HepG2 (cell line): ENCODE measurements at regions not wholly inside any gene's neighbourhood (a gene's known extent, or its start where the extent isn't known, plus 50 kb on each side); places are given as distances from the start of the nearest gene placed in this dataset.

Source experiments
- ATAC-seq: fragments of 200-7000 bp; cut with Tn5 transposase; 3 replicates; pipeline ENCODE4 v1.9.1; 2020; ENCODE audit warnings: mild to moderate bottlenecking, moderate library complexity
- BruUV-seq: library from RNA; stranded (reverse); fragments of 400-500 nt; replicated peaks from 2 replicates; lab custom pipeline; 2021; lab: Mats Ljungman, UMichigan
- CTCF ChIA-PET: fragments of 300-600 bp; formaldehyde crosslinking; extraction: SDS; loops from one replicate; lab custom pipeline; 2021; ENCODE audit warnings: low total read pairs, inconsistent platforms, low intra/inter-chr PET ratio; lab: Yijun Ruan, JAX
- POLR2A ChIA-PET: fragments of 350-600 bp; sonication (Branson Sonifier 250); formaldehyde crosslinking; loops from one replicate; lab custom pipeline; 2020; ENCODE audit warnings: antibody characterized with exemption, inconsistent platforms; lab: Yijun Ruan, JAX
- DNase-seq: peaks from one replicate; pipeline ENCODE4 v3.0.0-alpha.2; 2015; ENCODE audit warnings: low spot score
- FAIRE-seq: peaks from 3 replicates; lab custom pipeline; 2011; peaks lifted over from hg19 to GRCh38; lab: Jason Lieb, UNC
- H2AFZ ChIP-seq: one replicate; pipeline ENCODE4 v1.6.1; 2011; ENCODE audit warnings: low read length, inconsistent platforms
- H3K27ac ChIP-seq: fragments of 300-600 bp; 3 replicates; pipeline ENCODE4 v1.8.0; 2011; ENCODE audit warnings: mixed run types, mild to moderate bottlenecking, mixed read lengths, low read length, inconsistent platforms; ENCODE audit not compliant: insufficient read depth; ENCODE audit errors: extremely low read length
- H3K27me3 ChIP-seq, 2 experiments: fragments of 200-600 bp in 1 of 2; 2 replicates in 1 of 2; 3 replicates in 1 of 2; pipeline versions ENCODE4 v1.6.0 to v1.8.0; 2011; ENCODE audit warnings: low read length in 2 of 2, mild to moderate bottlenecking in 2 of 2, moderate library complexity in 2 of 2, inconsistent platforms in 1 of 2; ENCODE audit not compliant: insufficient read depth in 2 of 2, control insufficient read depth in 1 of 2
- H3K36me3 ChIP-seq, 2 experiments: fragments of 200-600 bp in 1 of 2; replicated peaks in 1 of 2; 2 replicates in 1 of 2; 3 replicates in 1 of 2; pipeline versions ENCODE4 v1.5.1 to v1.8.0; 2011; ENCODE audit warnings: low read length in 2 of 2, inconsistent platforms in 1 of 2; ENCODE audit not compliant: insufficient read depth in 2 of 2, control insufficient read depth in 1 of 2
- H3K4me1 ChIP-seq: 2 replicates; pipeline ENCODE4 v1.5.1; 2012; ENCODE audit warnings: low read length, inconsistent platforms; ENCODE audit not compliant: insufficient read depth
- H3K4me2 ChIP-seq: 2 replicates; pipeline ENCODE4 v1.6.0; 2011; ENCODE audit warnings: low read depth, low read length, inconsistent platforms
- H3K4me3 ChIP-seq, 3 experiments: fragments of 200-600 bp in 1 of 3; sonication (generic), shearing (Covaris generic) in 1 of 3; replicated peaks in 1 of 3; 2 replicates each; pipeline ENCODE4 v1.5.1; 2011 to 2016; ENCODE audit warnings: low read length in 3 of 3, inconsistent platforms in 2 of 3, low read depth in 2 of 3, mild to moderate bottlenecking in 2 of 3, control low read depth in 1 of 3, mixed read lengths in 1 of 3; ENCODE audit not compliant: insufficient read depth in 1 of 3
- H3K79me2 ChIP-seq: one replicate; pipeline ENCODE4 v1.6.1; 2011; ENCODE audit warnings: low read length, inconsistent platforms; ENCODE audit not compliant: insufficient read depth
- H3K9ac ChIP-seq: 2 replicates; pipeline ENCODE4 v1.6.0; 2011; ENCODE audit warnings: mild to moderate bottlenecking, low read depth, low read length, inconsistent platforms; ENCODE audit not compliant: insufficient read depth
- H3K9me3 ChIP-seq: 2 replicates; pipeline ENCODE4 v1.5.1; 2012; ENCODE audit warnings: mild to moderate bottlenecking, low read length
- H4K20me1 ChIP-seq: 2 replicates; pipeline ENCODE4 v1.6.0; 2011; ENCODE audit warnings: inconsistent platforms, mild to moderate bottlenecking, low read length, moderate library complexity; ENCODE audit not compliant: insufficient read depth
- KLF11 ChIP-seq: IDR thresholded peaks from 2 replicates; pipeline ENCODE4 v1.6.1; 2016; ENCODE audit warnings: missing compliant biosample characterization
- NBN ChIP-seq: fragments of 450-650 bp; conservative IDR thresholded peaks from 2 replicates; pipeline ENCODE4 v1.6.1; 2017
- PCBP2 ChIP-seq: fragments of 200-400 bp; formaldehyde crosslinking; optimal IDR thresholded peaks from 2 replicates; pipeline ENCODE3; 2018; ENCODE audit warnings: low read length, low read depth; ENCODE audit not compliant: poor library complexity, severe bottlenecking
- SUZ12 ChIP-seq: fragments of 150-350 bp; IDR thresholded peaks from 2 replicates; pipeline ENCODE4 v1.6.1; 2014; ENCODE audit warnings: low read depth, low read length
- TAF1 ChIP-seq: sonication (generic); formaldehyde crosslinking; IDR thresholded peaks from 2 replicates; pipeline ENCODE4 v1.4.0; 2020; ENCODE audit warnings: missing genetic modification reagents
- in situ Hi-C: cut with HindIII; loops from 2 replicates; pipeline ENCODE4 v1.10.0; 2017; ENCODE audit warnings: low pct_unique_long_range_greater_than_20kb; ENCODE audit not compliant: extremely low pct_ligation_motif_present
- intact Hi-C: fragments of 100-400 bp; cut with micrococcal nuclease; formaldehyde crosslinking; loops from one replicate; pipeline ENCODE4 v1.10.0; 2022; ENCODE audit not compliant: unreplicated experiment
- TF ChIP-seq, protein P1 (sequence below), 2 experiments: sonication (generic) in 1 of 2; formaldehyde crosslinking in 1 of 2; IDR thresholded peaks; 2 replicates each; pipeline versions ENCODE4 v1.4.0 to v1.6.1; 2016 to 2020; ENCODE audit warnings: borderline replicate concordance in 1 of 2, low read depth in 1 of 2, mild to moderate bottlenecking in 1 of 2, missing genetic modification reagents in 1 of 2
- TF ChIP-seq, protein P2 (sequence below): sonication (generic); formaldehyde crosslinking; IDR thresholded peaks from 2 replicates; pipeline ENCODE4 v1.4.0; 2020; ENCODE audit warnings: mild to moderate bottlenecking, missing genetic modification reagents
- TF ChIP-seq, protein P3 (sequence below): sonication (generic); formaldehyde crosslinking; IDR thresholded peaks from 2 replicates; pipeline ENCODE4 v1.4.0; 2020; ENCODE audit warnings: low read depth, mild to moderate bottlenecking, missing genetic modification reagents

DNA sequence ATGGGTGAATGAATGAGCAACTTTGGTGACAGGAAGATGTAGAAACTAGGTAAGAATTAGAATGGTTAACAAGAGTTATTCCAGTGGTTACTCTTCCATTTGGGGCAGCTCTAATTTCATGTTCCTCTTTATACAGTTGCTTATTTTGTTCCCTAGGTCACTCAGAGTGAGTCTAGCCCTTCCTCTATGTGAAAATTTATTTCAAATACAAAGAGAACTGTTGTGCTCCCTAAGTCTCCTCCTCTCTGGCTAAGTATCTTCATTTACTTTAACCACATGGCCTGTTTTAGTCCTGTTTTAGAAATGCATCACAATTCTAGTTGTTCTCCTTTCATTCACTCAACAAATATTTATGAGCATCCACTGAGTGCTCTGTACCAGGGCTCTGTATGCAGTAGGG lies 51.1 kb upstream of the HIF1A start:
- H3K27me3 ChIP-seq, result peaks cover 0 to 18% of the 10 kb centered on the region in 2 experiments; a peak in 2 of 5 replicates
- POLR2A ChIA-PET, result no interaction called here
- intact Hi-C loops, result no loop called here
- no peak for DNase-seq
- TF ChIP-seq TAF1 (no peak), KLF11 (CRISPR knock-in tag) (no peak), NBN (no peak), PCBP2 (no peak), SUZ12 (no peak)
- TF ChIP-seq, protein P1, sequence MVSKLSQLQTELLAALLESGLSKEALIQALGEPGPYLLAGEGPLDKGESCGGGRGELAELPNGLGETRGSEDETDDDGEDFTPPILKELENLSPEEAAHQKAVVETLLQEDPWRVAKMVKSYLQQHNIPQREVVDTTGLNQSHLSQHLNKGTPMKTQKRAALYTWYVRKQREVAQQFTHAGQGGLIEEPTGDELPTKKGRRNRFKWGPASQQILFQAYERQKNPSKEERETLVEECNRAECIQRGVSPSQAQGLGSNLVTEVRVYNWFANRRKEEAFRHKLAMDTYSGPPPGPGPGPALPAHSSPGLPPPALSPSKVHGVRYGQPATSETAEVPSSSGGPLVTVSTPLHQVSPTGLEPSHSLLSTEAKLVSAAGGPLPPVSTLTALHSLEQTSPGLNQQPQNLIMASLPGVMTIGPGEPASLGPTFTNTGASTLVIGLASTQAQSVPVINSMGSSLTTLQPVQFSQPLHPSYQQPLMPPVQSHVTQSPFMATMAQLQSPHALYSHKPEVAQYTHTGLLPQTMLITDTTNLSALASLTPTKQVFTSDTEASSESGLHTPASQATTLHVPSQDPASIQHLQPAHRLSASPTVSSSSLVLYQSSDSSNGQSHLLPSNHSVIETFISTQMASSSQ (IDR thresholded peaks at IDR 0.05; ENCODE audit: low read depth), result no peak
- TF ChIP-seq, protein P1 (CRISPR knock-in tag; IDR thresholded peaks at IDR 0.05; ENCODE audit: borderline replicate concordance), result no peak
- TF ChIP-seq, protein P2, sequence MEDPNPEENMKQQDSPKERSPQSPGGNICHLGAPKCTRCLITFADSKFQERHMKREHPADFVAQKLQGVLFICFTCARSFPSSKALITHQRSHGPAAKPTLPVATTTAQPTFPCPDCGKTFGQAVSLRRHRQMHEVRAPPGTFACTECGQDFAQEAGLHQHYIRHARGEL (CRISPR knock-in tag), result no peak
- TF ChIP-seq, protein P3, sequence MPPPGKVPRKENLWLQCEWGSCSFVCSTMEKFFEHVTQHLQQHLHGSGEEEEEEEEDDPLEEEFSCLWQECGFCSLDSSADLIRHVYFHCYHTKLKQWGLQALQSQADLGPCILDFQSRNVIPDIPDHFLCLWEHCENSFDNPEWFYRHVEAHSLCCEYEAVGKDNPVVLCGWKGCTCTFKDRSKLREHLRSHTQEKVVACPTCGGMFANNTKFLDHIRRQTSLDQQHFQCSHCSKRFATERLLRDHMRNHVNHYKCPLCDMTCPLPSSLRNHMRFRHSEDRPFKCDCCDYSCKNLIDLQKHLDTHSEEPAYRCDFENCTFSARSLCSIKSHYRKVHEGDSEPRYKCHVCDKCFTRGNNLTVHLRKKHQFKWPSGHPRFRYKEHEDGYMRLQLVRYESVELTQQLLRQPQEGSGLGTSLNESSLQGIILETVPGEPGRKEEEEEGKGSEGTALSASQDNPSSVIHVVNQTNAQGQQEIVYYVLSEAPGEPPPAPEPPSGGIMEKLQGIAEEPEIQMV (CRISPR knock-in tag), result no peak
- TF ChIP-seq, all 625 proteins: peak for 0
- H3K79me2 ChIP-seq, result no peaks in the 10 kb centered on the region
- FAIRE-seq (no peak), ATAC-seq (no peak)
- H3K4me3 ChIP-seq, result no peak overlapping the region
- H3K27ac ChIP-seq, result no peak overlapping the region
- H3K36me3 ChIP-seq, result no peaks in the 10 kb centered on the region
- CTCF ChIA-PET, result no interaction called here
- no peak overlapping the region for H3K9ac ChIP-seq
- no peaks in the 10 kb centered on the region for H3K9me3 ChIP-seq
- in situ Hi-C loops, result no loop called here
- H4K20me1 ChIP-seq, result no peaks in the 10 kb centered on the region
- H2AFZ ChIP-seq, result no peak overlapping the region
- BruUV-seq, result no TSS peak
- H3K4me1 ChIP-seq, result no peaks in the 10 kb centered on the region
- H3K4me2 ChIP-seq, result no peak overlapping the region
